K562 (cell line): ENCODE measurements at regions not wholly inside any gene's neighbourhood (a gene's known extent, or its start where the extent isn't known, plus 50 kb on each side); places are given as distances from the start of the nearest gene placed in this dataset.

Experiments
- ATAC-seq: fragments of 200-7000 bp; cut with Tn5 transposase; 3 replicates; pipeline ENCODE4 v1.9.1; 2020; ENCODE audit warnings: moderate library complexity
- BruUV-seq: library from RNA; stranded (reverse); fragments of 400-500 nt; replicated peaks from 2 replicates; lab custom pipeline; 2021; lab: Mats Ljungman, UMichigan
- CTCF ChIA-PET: fragments of 300-600 bp; formaldehyde crosslinking; extraction: SDS; loops from one replicate; lab custom pipeline; 2021; ENCODE audit warnings: low intra/inter-chr PET ratio; lab: Yijun Ruan, JAX
- POLR2A ChIA-PET: fragments of 300-600, 350-650 bp; sonication (Branson Sonifier 250); formaldehyde crosslinking; extraction: SDS; loops from one replicate; lab custom pipeline; 2021; ENCODE audit warnings: antibody characterized with exemption, inconsistent platforms; lab: Yijun Ruan, JAX
- DNase-seq, 4 experiments: peaks; one replicate each; pipeline versions ENCODE4 v3.0.0 to v3.0.0-alpha.2; 2011 to 2018; ENCODE audit warnings: low spot score in 3 of 4, mixed read lengths in 3 of 4; ENCODE audit errors: extremely low read depth in 1 of 4
- FAIRE-seq: peaks from 2 replicates; lab custom pipeline; 2011; peaks lifted over from hg19 to GRCh38; lab: Jason Lieb, UNC
- H2AFZ ChIP-seq: 2 replicates; pipeline ENCODE4 v1.6.0; 2011; ENCODE audit warnings: low read depth, low read length, control low read depth, inconsistent platforms
- H3K27ac ChIP-seq: fragments of 200-600 bp; 3 replicates; pipeline ENCODE4 v1.8.0; 2011; ENCODE audit warnings: low read depth, mild to moderate bottlenecking, control low read depth, inconsistent platforms, low read length, moderate library complexity, mixed read lengths; ENCODE audit errors: extremely low read depth
- H3K27me3 ChIP-seq, 2 experiments: fragments of 300-600 bp in 1 of 2; 2 replicates in 1 of 2; 3 replicates in 1 of 2; pipeline versions ENCODE4 v1.6.0 to v1.8.0; 2011; ENCODE audit warnings: inconsistent platforms in 2 of 2, low read length in 2 of 2, mild to moderate bottlenecking in 1 of 2, mixed read lengths in 1 of 2, moderate library complexity in 1 of 2; ENCODE audit not compliant: control insufficient read depth in 2 of 2, insufficient read depth in 2 of 2
- H3K36me3 ChIP-seq: fragments of 300-600 bp; 3 replicates; pipeline ENCODE4 v1.8.0; 2011; ENCODE audit warnings: mild to moderate bottlenecking, low read length, inconsistent platforms; ENCODE audit not compliant: control insufficient read depth, insufficient read depth
- H3K4me1 ChIP-seq, 2 experiments: fragments of 200-600 bp in 1 of 2; replicated peaks in 1 of 2; 2 replicates in 1 of 2; 3 replicates in 1 of 2; pipeline versions ENCODE4 v1.5.1 to v1.8.0; 2011; ENCODE audit warnings: inconsistent platforms in 2 of 2, low read length in 2 of 2, mild to moderate bottlenecking in 1 of 2, mixed read lengths in 1 of 2, moderate library complexity in 1 of 2; ENCODE audit not compliant: control insufficient read depth in 2 of 2, insufficient read depth in 2 of 2
- H3K4me2 ChIP-seq: 2 replicates; pipeline ENCODE4 v1.6.1; 2011; ENCODE audit warnings: low read length, control low read depth, inconsistent platforms, mixed read lengths; ENCODE audit not compliant: insufficient read depth
- H3K4me3 ChIP-seq: fragments of 200-600 bp; sonication (generic), shearing (Covaris generic); 2 replicates; pipeline ENCODE4 v1.5.1; 2016; ENCODE audit warnings: control low read depth, inconsistent platforms
- H3K79me2 ChIP-seq: fragments of 200-600 bp; 3 replicates; pipeline ENCODE4 v1.8.0; 2011; ENCODE audit warnings: low read length, inconsistent platforms; ENCODE audit not compliant: control insufficient read depth, insufficient read depth
- H3K9ac ChIP-seq, 2 experiments: 2 replicates each; pipeline versions ENCODE4 v1.6.0 to v1.6.1; 2011; ENCODE audit warnings: low read depth in 2 of 2, low read length in 2 of 2, control low read depth in 1 of 2, inconsistent platforms in 1 of 2, mild to moderate bottlenecking in 1 of 2, mixed read lengths in 1 of 2; ENCODE audit not compliant: insufficient read depth in 1 of 2
- H3K9me1 ChIP-seq: one replicate; pipeline ENCODE4 v1.6.0; 2011; ENCODE audit warnings: inconsistent platforms, mild to moderate bottlenecking, low read length, moderate library complexity; ENCODE audit not compliant: control insufficient read depth, insufficient read depth
- H3K9me3 ChIP-seq: replicated peaks from 2 replicates; pipeline ENCODE4 v1.5.1; 2011; ENCODE audit warnings: low read depth, low read length, inconsistent platforms; ENCODE audit not compliant: control insufficient read depth, insufficient read depth
- H4K20me1 ChIP-seq: replicated peaks from 2 replicates; pipeline ENCODE4 v1.6.1; 2011; ENCODE audit warnings: low read length, inconsistent platforms, mixed read lengths; ENCODE audit not compliant: control insufficient read depth, insufficient read depth
- DNMT1 ChIP-seq: fragments of 450-650 bp; IDR thresholded peaks from 2 replicates; pipeline ENCODE4 v1.6.1; 2016; ENCODE audit warnings: antibody characterized with exemption, mild to moderate bottlenecking
- HNRNPK ChIP-seq: fragments of 200-400 bp; formaldehyde crosslinking; IDR thresholded peaks from one replicate; pipeline ENCODE4 v1.6.1; 2018; ENCODE audit warnings: mild to moderate bottlenecking, low read depth, low read length; ENCODE audit not compliant: poor library complexity, severe bottlenecking
- TEAD1 ChIP-seq, 2 experiments: fragments of 450-650 bp in 1 of 2; sonication (generic) in 1 of 2; formaldehyde crosslinking; IDR thresholded peaks; 2 replicates each; pipeline versions ENCODE4 v1.4.0 to v1.8.0; 2020 to 2022; ENCODE audit warnings: mild to moderate bottlenecking in 2 of 2, missing genetic modification reagents in 1 of 2
- WGBS: fragments of 100-300 bp; shearing (Covaris generic); methylation state at CpG from one replicate; pipeline ENCODE4 v1.1.6; 2016; ENCODE audit warnings: low coverage, mixed read lengths; ENCODE audit not compliant: insufficient coverage; ENCODE audit errors: missing lambda C conversion rate; 5-methylcytosine and 5-hydroxymethylcytosine counted together
- in situ Hi-C: fragments of 300-500 bp; cut with MboI; formaldehyde crosslinking; loops from 4 replicates; pipeline ENCODE4 v1.15.0; 2018; ENCODE audit warnings: inconsistent platforms, mixed read lengths
- intact Hi-C: fragments of 100-400 bp; cut with micrococcal nuclease; formaldehyde crosslinking; loops from 2 replicates; pipeline ENCODE4 v1.14.2; 2022
- TF ChIP-seq, protein P1 (sequence below): fragments of 200-800 bp; sonication (Bioruptor generic); IDR thresholded peaks from 2 replicates; pipeline ENCODE4 v1.6.1; 2017; ENCODE audit warnings: missing genetic modification characterization, missing compliant biosample characterization

- no TSS peak for BruUV-seq
- POLR2A ChIA-PET, result no interaction called here
- H3K4me2 ChIP-seq, result no peak overlapping the region
Measured at GRCh38 chr5:174338185-174339010, 292.9 kb downstream of the NSG2 start.

More at GRCh38 chr5:174338185-174339010, 292.9 kb downstream of the NSG2 start:
- CTCF ChIA-PET, result no interaction called here
- intact Hi-C loops, result no loop called here
- TF ChIP-seq TEAD1 (CRISPR knock-in tag; IDR thresholded peaks at IDR 0.05) (no peak), DNMT1 (no peak), HNRNPK (no peak)
- TF ChIP-seq, protein P1, sequence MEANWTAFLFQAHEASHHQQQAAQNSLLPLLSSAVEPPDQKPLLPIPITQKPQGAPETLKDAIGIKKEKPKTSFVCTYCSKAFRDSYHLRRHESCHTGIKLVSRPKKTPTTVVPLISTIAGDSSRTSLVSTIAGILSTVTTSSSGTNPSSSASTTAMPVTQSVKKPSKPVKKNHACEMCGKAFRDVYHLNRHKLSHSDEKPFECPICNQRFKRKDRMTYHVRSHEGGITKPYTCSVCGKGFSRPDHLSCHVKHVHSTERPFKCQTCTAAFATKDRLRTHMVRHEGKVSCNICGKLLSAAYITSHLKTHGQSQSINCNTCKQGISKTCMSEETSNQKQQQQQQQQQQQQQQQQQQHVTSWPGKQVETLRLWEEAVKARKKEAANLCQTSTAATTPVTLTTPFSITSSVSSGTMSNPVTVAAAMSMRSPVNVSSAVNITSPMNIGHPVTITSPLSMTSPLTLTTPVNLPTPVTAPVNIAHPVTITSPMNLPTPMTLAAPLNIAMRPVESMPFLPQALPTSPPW (CRISPR knock-in tag), result no peak
- TF ChIP-seq, all 486 proteins: peak for 0
- H3K27me3 ChIP-seq, result peaks cover 20 to 53% of the 10 kb centered on the region in 2 experiments; a peak in 4 of 5 replicates
- H3K9ac ChIP-seq, result no peak overlapping the region
- H3K27ac ChIP-seq, result no peak overlapping the region
- in situ Hi-C loops, result no loop called here
- ATAC-seq (no peak), DNase-seq (no peak), FAIRE-seq (no peak)
- no peaks in the 10 kb centered on the region for H3K79me2 ChIP-seq
- H3K4me1 ChIP-seq, result no peaks in the 10 kb centered on the region
- H2AFZ ChIP-seq, result no peak overlapping the region
- H3K9me1 ChIP-seq, result no peaks in the 10 kb centered on the region
- H4K20me1 ChIP-seq, result no peaks in the 10 kb centered on the region; the same call in none of the 2 replicates
- H3K9me3 ChIP-seq, result no peaks in the 10 kb centered on the region
- H3K4me3 ChIP-seq, result no peak overlapping the region
- no peaks in the 10 kb centered on the region for H3K36me3 ChIP-seq
- 1% methylated on average over 13 of the region's 13 CpGs for WGBS
